ENCODE measurements at regions not wholly inside any gene's neighbourhood (a gene's known extent, or its start where the extent isn't known, plus 50 kb on each side); places are given as distances from the start of the nearest gene placed in this dataset.

- DNase-seq (ENCODE audit: low read depth in 6 of 9, low spot score in 9 of 9) = no peak
- H3K27ac ChIP-seq (ENCODE audit: low read depth in 1 of 2, low read length in 1 of 2) = no peak overlapping the region
- 40% methylated on average over 1 of the region's 1 CpG for WGBS
- no peaks in the 10 kb centered on the region for H3K36me3 ChIP-seq (ENCODE audit: control insufficient read depth in 2 of 2, insufficient read depth in 2 of 2, low read length in 1 of 2)
- H3K4me3 ChIP-seq (ENCODE audit: low read length in 2 of 2) = no peak overlapping the region
- no peaks in the 10 kb centered on the region for H3K4me1 ChIP-seq (ENCODE audit: control insufficient read depth in 2 of 2, insufficient read depth in 2 of 2, low read length in 2 of 2)
- H3K9me3 ChIP-seq (ENCODE audit: control insufficient read depth in 2 of 2, insufficient read depth in 1 of 2, low read length in 1 of 2) = no peaks in the 10 kb centered on the region
- H3K27me3 ChIP-seq (ENCODE audit: control insufficient read depth in 2 of 2, insufficient read depth in 1 of 2, low read length in 1 of 2) = no peaks in the 10 kb centered on the region
Observed at GRCh38 chr18:40529478-40529877, 1425.6 kb upstream of the PIK3C3 start.

DNA sequence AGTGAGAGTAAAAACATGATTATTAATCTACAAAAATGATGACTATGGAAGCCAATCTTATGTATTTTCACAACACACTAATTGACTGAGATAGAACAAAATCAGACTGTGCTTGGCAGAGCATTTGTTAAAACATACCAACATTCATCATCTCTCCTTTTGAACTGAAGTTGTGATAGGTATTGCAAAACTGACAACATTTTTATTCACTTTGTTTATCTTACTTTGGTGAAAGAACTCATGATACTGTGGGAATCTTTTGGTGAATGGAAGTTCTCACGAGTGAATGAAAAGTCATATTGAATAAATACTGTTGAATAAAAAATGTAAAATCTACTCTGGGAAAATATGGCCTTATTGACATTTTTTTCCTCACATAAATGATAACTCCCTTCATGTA is 1430.2 kb upstream of the PIK3C3 start:
- WGBS = 91% methylated on average over 1 of the region's 1 CpG
- no peaks in the 10 kb centered on the region for H3K4me1 ChIP-seq (ENCODE audit: control insufficient read depth in 2 of 2, insufficient read depth in 2 of 2, low read length in 2 of 2)
- H3K4me3 ChIP-seq (ENCODE audit: low read length in 2 of 2) = no peak overlapping the region
- H3K36me3 ChIP-seq (ENCODE audit: control insufficient read depth in 2 of 2, insufficient read depth in 2 of 2, low read length in 1 of 2) = no peaks in the 10 kb centered on the region
- no peaks in the 10 kb centered on the region for H3K27me3 ChIP-seq (ENCODE audit: control insufficient read depth in 2 of 2, insufficient read depth in 1 of 2, low read length in 1 of 2)
- no peak overlapping the region for H3K27ac ChIP-seq (ENCODE audit: low read depth in 1 of 2, low read length in 1 of 2)
- no peaks in the 10 kb centered on the region for H3K9me3 ChIP-seq (ENCODE audit: control insufficient read depth in 2 of 2, insufficient read depth in 1 of 2, low read length in 1 of 2)
- no peak for DNase-seq (ENCODE audit: low read depth in 6 of 9, low spot score in 9 of 9)

DNA sequence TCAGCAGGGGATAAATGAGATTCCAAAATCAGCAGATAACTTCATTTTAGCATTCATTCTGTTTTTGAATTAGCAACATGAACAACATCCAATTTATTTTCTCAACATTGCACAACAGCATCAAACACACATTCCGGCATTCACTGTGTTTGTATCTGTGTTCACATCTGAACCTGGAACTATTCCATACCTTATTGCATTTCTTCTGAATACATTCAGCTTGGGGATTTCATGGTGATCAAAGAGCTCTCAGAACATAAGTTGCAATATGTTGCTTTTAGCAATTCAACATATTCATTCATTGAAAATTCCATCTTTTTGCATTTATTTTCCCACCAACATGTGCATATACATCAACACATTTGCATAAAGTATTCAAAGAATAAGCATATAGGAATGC is 1431.7 kb upstream of the PIK3C3 start:
- Histone ChIP-seq H3K9me3 (ENCODE audit: control insufficient read depth in 2 of 2, insufficient read depth in 1 of 2, low read length in 1 of 2) (no peaks in the 10 kb centered on the region), H3K4me3 (ENCODE audit: low read length in 2 of 2) (no peak overlapping the region), H3K36me3 (ENCODE audit: control insufficient read depth in 2 of 2, insufficient read depth in 2 of 2, low read length in 1 of 2) (no peaks in the 10 kb centered on the region), H3K27ac (ENCODE audit: low read depth in 1 of 2, low read length in 1 of 2) (no peak overlapping the region), H3K27me3 (ENCODE audit: control insufficient read depth in 2 of 2, insufficient read depth in 1 of 2, low read length in 1 of 2) (no peaks in the 10 kb centered on the region), H3K4me1 (ENCODE audit: control insufficient read depth in 2 of 2, insufficient read depth in 2 of 2, low read length in 2 of 2) (no peaks in the 10 kb centered on the region)
- 98% methylated on average over 1 of the region's 1 CpG for WGBS
- DNase-seq (ENCODE audit: low read depth in 6 of 9, low spot score in 9 of 9) = no peak

DNA sequence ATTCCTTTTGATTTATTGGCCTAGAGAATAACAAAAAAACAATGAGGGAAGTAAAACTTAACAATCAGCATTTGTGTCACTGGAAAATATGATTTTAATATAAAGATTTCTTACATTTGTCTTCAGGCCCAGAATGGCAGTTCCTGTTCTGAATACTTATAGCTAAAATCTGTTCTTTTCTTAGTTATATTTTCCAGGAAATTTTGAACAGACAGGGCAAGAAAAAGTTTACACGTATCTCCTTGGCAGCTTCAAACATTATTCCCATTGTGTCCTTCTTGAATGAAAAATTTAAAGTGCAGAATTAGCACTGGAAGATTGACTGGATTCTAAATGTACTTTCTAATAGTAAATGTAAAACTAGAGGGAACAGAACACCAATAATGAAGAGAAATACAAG is 1454.0 kb upstream of the PIK3C3 start:
- no peaks in the 10 kb centered on the region for H3K27me3 ChIP-seq (ENCODE audit: control insufficient read depth in 2 of 2, insufficient read depth in 1 of 2, low read length in 1 of 2)
- H3K4me3 ChIP-seq (ENCODE audit: low read length in 2 of 2) = no peak overlapping the region
- H3K27ac ChIP-seq (ENCODE audit: low read depth in 1 of 2, low read length in 1 of 2) = no peak overlapping the region
- no peaks in the 10 kb centered on the region for H3K4me1 ChIP-seq (ENCODE audit: control insufficient read depth in 2 of 2, insufficient read depth in 2 of 2, low read length in 2 of 2)
- H3K36me3 ChIP-seq (ENCODE audit: control insufficient read depth in 2 of 2, insufficient read depth in 2 of 2, low read length in 1 of 2) = no peaks in the 10 kb centered on the region
- WGBS = 93% methylated on average over 1 of the region's 1 CpG
- DNase-seq (ENCODE audit: low read depth in 6 of 9, low spot score in 9 of 9) = no peak
- no peaks in the 10 kb centered on the region for H3K9me3 ChIP-seq (ENCODE audit: control insufficient read depth in 2 of 2, insufficient read depth in 1 of 2, low read length in 1 of 2)

DNA sequence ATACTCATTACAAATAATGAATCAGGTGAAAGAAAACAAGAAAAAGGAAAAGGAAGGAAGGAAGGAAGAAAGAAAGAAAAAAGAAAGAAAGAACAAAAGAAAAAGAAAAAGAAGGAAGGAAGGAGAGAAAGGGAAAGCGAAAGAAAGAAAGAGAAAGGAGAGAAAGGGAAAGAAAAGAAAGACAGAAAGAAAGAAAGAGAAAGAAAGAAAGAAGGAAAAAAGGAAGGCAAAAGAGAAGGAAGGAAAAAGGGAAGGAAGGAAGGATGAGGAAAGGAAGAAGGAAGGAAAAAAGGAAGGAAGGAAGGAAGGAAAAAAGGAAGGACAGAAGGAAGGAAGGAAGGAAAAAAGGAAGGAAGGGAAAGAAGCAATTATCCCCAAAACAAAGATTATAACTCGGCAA is 1460.4 kb upstream of the PIK3C3 start:
- no peak overlapping the region for H3K4me3 ChIP-seq (ENCODE audit: low read length in 2 of 2)
- 92% methylated on average over 2 of the region's 2 CpGs for WGBS

GRCh38 chr18:40493316-40493715 is 1461.7 kb upstream of the PIK3C3 start:
- Histone ChIP-seq H3K27ac (ENCODE audit: low read depth in 1 of 2, low read length in 1 of 2) (no peak overlapping the region), H3K36me3 (ENCODE audit: control insufficient read depth in 2 of 2, insufficient read depth in 2 of 2, low read length in 1 of 2) (no peaks in the 10 kb centered on the region), H3K4me1 (ENCODE audit: control insufficient read depth in 2 of 2, insufficient read depth in 2 of 2, low read length in 2 of 2) (no peaks in the 10 kb centered on the region), H3K4me3 (ENCODE audit: low read length in 2 of 2) (no peak overlapping the region), H3K27me3 (ENCODE audit: control insufficient read depth in 2 of 2, insufficient read depth in 1 of 2, low read length in 1 of 2) (no peaks in the 10 kb centered on the region), H3K9me3 (ENCODE audit: control insufficient read depth in 2 of 2, insufficient read depth in 1 of 2, low read length in 1 of 2) (no peaks in the 10 kb centered on the region)
- no peak for DNase-seq (ENCODE audit: low read depth in 6 of 9, low spot score in 9 of 9)
- WGBS = 96% methylated on average over 4 of the region's 4 CpGs

More for the DNA sequence above, 1460.4 kb upstream of the PIK3C3 start:
- Histone ChIP-seq H3K36me3 (ENCODE audit: control insufficient read depth in 2 of 2, insufficient read depth in 2 of 2, low read length in 1 of 2) (no peaks in the 10 kb centered on the region), H3K4me1 (ENCODE audit: control insufficient read depth in 2 of 2, insufficient read depth in 2 of 2, low read length in 2 of 2) (no peaks in the 10 kb centered on the region), H3K27me3 (ENCODE audit: control insufficient read depth in 2 of 2, insufficient read depth in 1 of 2, low read length in 1 of 2) (no peaks in the 10 kb centered on the region), H3K9me3 (ENCODE audit: control insufficient read depth in 2 of 2, insufficient read depth in 1 of 2, low read length in 1 of 2) (no peaks in the 10 kb centered on the region), H3K27ac (ENCODE audit: low read depth in 1 of 2, low read length in 1 of 2) (no peak overlapping the region)
- DNase-seq (ENCODE audit: low read depth in 6 of 9, low spot score in 9 of 9) = no peak

GRCh38 chr18:40489301-40489700 is 1465.7 kb upstream of the PIK3C3 start:
- Histone ChIP-seq H3K4me3 (ENCODE audit: low read length in 2 of 2) (no peak overlapping the region), H3K27ac (ENCODE audit: low read depth in 1 of 2, low read length in 1 of 2) (no peak overlapping the region), H3K27me3 (ENCODE audit: control insufficient read depth in 2 of 2, insufficient read depth in 1 of 2, low read length in 1 of 2) (no peaks in the 10 kb centered on the region), H3K4me1 (ENCODE audit: control insufficient read depth in 2 of 2, insufficient read depth in 2 of 2, low read length in 2 of 2) (no peaks in the 10 kb centered on the region), H3K9me3 (ENCODE audit: control insufficient read depth in 2 of 2, insufficient read depth in 1 of 2, low read length in 1 of 2) (no peaks in the 10 kb centered on the region), H3K36me3 (ENCODE audit: control insufficient read depth in 2 of 2, insufficient read depth in 2 of 2, low read length in 1 of 2) (no peaks in the 10 kb centered on the region)
- no peak for DNase-seq (ENCODE audit: low read depth in 6 of 9, low spot score in 9 of 9)

GRCh38 chr18:40485318-40485717 is 1469.7 kb upstream of the PIK3C3 start:
- DNase-seq (ENCODE audit: low read depth in 6 of 9, low spot score in 9 of 9) = no peak
- no peaks in the 10 kb centered on the region for H3K36me3 ChIP-seq (ENCODE audit: control insufficient read depth in 2 of 2, insufficient read depth in 2 of 2, low read length in 1 of 2)
- H3K4me1 ChIP-seq (ENCODE audit: control insufficient read depth in 2 of 2, insufficient read depth in 2 of 2, low read length in 2 of 2) = no peaks in the 10 kb centered on the region
- H3K27me3 ChIP-seq (ENCODE audit: control insufficient read depth in 2 of 2, insufficient read depth in 1 of 2, low read length in 1 of 2) = no peaks in the 10 kb centered on the region
- no peak overlapping the region for H3K27ac ChIP-seq (ENCODE audit: low read depth in 1 of 2, low read length in 1 of 2)
- no peaks in the 10 kb centered on the region for H3K9me3 ChIP-seq (ENCODE audit: control insufficient read depth in 2 of 2, insufficient read depth in 1 of 2, low read length in 1 of 2)
- H3K4me3 ChIP-seq (ENCODE audit: low read length in 2 of 2) = no peak overlapping the region

DNA sequence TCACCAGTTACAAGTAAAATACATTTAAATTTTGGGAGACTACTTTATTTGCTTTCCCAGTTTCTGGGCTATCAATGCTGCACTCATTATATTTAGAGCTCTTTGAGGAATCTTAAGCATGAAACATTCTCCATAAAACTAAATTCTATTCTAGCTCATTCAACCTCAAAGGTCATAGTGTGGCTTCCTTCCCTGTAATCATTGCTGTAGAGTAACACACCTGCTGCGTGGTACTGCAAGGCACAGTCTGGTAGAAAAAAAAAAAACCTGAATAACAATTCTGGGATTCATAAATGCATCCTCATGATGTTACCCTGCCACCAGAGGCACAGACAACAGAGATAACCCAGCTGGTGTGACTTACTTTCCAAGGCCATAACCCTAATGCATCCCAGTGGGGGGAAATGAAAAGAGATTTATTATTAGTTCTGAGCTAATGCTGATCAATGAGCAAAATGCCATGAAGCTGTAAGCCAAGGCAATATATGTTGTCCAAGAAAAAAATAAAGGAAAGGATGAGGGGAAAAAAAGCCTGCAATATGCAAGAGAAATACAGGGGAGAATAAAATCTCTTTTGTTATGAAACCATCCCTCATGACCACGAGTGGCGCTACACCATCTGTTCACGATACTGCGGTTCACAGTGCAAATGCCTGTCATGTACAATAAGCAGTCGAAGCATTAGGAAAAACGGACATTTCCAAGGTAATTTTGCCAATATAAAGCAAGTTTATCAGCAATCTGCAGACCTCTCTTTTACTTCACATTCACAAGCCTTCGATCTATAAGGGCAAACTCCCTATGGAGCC is 1481.6 kb upstream of the PIK3C3 start:
- no peaks in the 10 kb centered on the region for H3K9me3 ChIP-seq (ENCODE audit: control insufficient read depth in 2 of 2, insufficient read depth in 1 of 2, low read length in 1 of 2)
- no peaks in the 10 kb centered on the region for H3K27me3 ChIP-seq (ENCODE audit: control insufficient read depth in 2 of 2, insufficient read depth in 1 of 2, low read length in 1 of 2)
- H3K27ac ChIP-seq (ENCODE audit: low read depth in 1 of 2, low read length in 1 of 2) = no peak overlapping the region
- no peaks in the 10 kb centered on the region for H3K4me1 ChIP-seq (ENCODE audit: control insufficient read depth in 2 of 2, insufficient read depth in 2 of 2, low read length in 2 of 2)
- H3K4me3 ChIP-seq (ENCODE audit: low read length in 2 of 2) = no peak overlapping the region
- H3K36me3 ChIP-seq (ENCODE audit: control insufficient read depth in 2 of 2, insufficient read depth in 2 of 2, low read length in 1 of 2) = no peaks in the 10 kb centered on the region
- no peak for DNase-seq (ENCODE audit: low read depth in 6 of 9, low spot score in 9 of 9)
- WGBS = 89% methylated on average over 8 of the region's 8 CpGs

Data from thymus (tissue), 11 donors.